ENCODE measurements at regions not wholly inside any gene's neighbourhood (a gene's known extent, or its start where the extent isn't known, plus 50 kb on each side); places are given as distances from the start of the nearest gene placed in this dataset.
"Not testable (repeated sequence)": the region's sequence is repeated elsewhere in the genome, so short reads cannot be mapped to it uniquely, and the experiment has no call there.

DNA sequence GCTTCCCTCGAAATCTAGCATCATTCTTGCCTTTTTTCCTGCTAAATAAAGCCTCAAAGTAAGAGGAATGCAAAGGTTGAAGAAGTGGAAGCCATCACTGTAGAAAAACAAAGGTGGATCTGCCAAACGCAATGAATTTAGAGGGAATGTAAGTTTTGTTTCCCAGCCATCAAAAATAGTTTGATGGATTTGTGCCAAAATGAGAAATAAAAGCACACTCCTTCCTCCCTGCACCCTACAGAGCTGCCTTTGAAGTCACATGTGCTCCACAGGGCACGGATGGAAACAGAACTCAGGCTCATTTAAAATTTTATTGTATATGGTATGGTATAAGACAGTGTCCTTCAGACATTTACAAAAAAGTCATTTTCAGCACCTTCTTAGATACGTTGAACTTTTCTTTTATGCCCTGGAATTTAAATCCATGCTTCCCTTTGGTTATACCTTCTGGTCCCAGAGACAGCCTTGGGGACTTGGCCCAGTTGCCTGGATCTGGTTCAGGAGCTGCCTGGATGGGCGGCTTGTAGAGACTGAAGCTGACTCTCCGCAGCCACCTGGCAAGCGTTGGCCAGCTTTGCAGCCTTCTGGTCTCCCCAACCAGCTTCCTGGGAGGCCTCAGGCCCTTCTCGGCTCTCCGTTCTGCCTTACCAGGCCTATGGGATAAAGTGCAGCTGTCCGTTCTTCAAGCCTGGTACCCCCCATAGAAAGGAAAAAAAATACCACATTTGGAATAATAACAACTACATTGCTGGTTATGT is 228.5 kb upstream of the NEBL start:
- DNase-seq = no peak

GRCh38 chr10:21122907-21123306 is 225.8 kb upstream of the NEBL start:
- no peak for DNase-seq

- not testable (repeated sequence) for DNase-seq
These were observed 224.7 kb upstream of the NEBL start for GRCh38 chr10:21121822-21122221.

DNA sequence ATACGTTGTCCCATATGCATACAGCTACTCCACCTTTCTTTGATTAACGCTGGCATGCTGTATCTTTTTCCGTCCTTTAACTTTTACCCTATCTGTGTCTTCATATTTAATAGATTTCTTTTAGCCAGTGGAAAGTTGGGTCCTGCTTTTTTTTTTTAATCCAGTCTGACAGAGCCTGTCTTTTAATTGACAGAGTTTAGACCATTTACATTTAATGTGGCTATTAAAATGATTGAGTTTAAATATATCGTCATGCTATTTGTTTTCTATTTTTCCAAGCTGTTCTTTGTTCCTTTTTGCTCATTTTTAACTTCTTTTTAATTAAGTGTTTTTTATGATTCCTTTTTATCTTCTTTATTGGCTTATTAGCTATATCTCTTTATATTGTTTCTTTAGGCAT is 217.6 kb upstream of the NEBL start:
- DNase-seq = no peak

DNA sequence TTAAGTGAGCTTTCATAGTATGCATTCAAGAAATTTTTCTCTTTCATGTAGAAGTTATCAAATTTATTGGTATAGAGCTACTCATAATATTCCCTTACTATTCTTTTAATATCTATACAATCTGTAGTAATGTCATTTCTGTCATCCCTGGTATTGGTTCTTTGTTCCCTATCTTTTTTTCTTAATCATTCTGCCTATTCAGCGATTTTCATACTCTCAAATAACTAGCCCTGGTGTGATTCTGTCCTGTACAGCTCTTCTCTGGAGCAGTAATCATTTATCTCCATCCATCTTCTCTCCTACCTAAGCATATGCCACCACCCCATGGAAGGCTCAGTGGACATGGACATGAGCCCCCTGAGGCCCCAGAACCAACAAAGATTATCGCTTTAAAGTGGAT is 213.2 kb upstream of the NEBL start:
- no peak for DNase-seq

DNA sequence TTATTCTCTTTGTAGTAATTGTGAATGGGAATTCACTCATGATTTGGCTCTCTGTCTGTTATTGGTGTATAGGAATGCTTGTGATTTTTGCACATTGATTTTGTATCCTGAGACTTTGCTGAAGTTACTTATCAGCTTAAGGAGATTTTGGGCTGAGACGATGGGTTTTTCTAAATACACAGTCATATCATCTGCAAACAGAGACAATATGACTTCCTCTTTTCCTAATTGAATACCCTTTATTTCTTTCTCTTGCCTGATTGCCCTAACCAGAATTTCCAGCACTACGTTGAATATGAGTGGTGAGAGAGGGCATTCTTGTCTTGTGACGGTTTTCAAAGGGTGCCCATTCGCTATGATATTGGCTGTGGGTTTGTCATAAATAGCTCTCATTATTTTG is 209.8 kb upstream of the NEBL start:
- DNase-seq = not testable (repeated sequence)

DNA sequence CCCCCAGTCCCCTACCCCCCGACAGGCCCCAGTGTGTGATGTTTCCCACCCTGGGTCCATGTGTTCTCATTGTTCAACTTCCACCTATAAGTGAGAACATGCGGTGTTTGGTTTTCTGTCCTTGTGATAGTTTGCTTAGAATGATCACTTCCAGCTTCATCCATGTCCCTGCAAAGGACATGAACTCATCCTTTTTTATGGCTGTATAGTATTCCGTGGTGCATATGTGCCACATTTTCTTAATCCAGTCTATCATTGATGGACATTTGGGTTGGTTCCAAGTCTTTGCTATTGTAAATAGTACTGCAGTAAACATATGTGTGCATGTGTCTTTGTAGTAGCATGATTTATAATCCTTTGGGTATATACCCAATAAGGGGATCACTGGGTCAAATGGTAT is 208.2 kb upstream of the NEBL start:
- not testable (repeated sequence) for DNase-seq

DNA sequence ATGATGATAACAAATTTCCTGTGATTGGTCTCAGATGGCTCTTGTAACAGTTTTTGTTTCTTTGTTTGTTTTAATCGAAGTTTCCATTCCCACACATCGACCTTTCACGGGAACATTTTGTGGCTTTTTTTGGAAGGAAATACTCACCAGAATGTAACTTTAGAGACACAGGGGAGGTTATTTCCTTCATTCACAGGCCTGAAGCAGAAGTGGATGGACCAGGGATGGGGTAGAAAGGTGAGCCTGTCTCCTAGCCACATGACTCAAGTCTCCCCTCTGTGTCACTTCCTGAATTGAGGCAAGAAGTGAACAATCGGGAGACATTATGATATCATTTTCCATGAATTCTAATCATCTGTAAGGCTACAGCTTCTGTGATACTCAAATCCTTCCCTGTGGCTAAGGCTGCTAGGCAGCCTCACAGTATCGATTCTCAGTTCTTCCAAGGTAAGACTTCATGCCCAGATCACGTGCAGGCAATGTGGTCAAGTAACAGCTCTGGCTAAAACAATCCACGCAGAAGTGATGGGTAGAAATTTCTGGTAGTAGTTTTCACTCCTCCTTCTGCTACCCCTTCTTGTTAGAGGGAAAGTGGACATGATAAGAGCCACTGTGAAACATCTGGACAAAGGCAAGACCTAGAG is 203.9 kb upstream of the NEBL start:
- DNase-seq = no peak

DNA sequence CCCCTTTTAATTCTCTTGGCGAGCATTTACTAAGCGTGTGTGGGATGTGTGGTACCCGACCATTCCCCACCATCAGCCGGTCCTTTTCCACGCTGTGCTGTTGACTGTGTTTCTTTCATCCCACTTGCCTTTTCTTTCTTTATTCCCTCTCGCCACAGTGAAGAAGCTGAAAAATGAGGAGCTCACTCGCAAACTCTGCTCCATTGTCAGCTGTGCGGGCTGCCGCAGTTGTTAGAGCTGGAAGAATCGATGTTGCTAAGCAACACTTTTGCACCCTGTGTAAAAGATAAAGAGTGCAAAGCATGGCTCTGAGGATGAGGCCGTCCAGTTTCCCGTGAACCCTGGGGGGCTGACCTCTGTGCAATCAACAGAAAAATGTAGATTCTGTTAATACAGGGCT is 203.1 kb upstream of the NEBL start:
- DNase-seq = no peak

- DNase-seq = no peak
These were observed 202.4 kb upstream of the NEBL start for GRCh38 chr10:21099291-21100062.

DNA sequence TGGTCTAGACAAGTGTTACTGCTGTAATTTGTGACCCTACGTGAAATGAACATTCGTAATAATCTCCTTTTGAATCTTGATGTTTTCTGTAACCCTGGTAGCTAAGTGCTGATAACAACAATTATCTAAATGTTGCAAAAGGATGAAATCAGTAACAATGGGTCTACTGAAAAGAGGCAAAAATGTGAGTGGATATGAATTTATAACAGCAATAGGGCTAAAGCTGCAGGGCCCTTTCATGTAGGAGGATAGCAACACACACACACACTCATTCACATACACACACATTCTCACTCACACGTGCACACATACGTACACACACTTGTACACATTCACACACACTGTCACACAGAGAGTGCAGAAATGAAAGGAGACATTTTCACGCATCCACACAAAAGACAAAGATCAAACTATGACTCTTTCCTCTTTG is 200.8 kb upstream of the NEBL start:
- no peak for DNase-seq

DNA sequence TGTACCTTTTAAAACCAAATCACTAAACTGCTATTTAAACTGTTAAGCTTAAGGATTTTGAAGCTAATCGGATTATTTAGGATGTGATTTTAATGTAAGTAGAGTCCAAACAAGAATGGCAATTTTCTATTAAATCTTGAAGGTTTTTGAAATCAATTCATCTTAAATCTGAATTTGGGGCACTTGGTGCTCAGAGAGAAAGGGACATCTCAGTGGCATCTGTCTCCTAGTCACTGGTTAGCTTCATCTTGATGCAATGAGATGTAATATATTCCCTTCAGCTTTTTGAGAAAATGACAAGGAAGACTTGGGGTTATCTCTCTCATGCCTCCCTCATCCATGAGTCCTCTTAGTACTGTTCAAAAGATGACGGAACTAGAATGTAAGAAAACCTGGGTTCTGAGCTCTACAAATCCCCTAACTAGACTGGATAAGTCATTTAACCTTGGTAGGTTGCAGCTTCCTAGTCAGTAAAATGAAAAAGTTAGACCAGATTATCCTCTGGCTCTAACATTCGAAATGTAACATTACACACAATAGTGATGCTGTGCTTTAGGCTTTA is 198.5 kb upstream of the NEBL start:
- no peak for DNase-seq

- DNase-seq = no peak
These were observed 198.0 kb upstream of the NEBL start for GRCh38 chr10:21095073-21095472.

DNA sequence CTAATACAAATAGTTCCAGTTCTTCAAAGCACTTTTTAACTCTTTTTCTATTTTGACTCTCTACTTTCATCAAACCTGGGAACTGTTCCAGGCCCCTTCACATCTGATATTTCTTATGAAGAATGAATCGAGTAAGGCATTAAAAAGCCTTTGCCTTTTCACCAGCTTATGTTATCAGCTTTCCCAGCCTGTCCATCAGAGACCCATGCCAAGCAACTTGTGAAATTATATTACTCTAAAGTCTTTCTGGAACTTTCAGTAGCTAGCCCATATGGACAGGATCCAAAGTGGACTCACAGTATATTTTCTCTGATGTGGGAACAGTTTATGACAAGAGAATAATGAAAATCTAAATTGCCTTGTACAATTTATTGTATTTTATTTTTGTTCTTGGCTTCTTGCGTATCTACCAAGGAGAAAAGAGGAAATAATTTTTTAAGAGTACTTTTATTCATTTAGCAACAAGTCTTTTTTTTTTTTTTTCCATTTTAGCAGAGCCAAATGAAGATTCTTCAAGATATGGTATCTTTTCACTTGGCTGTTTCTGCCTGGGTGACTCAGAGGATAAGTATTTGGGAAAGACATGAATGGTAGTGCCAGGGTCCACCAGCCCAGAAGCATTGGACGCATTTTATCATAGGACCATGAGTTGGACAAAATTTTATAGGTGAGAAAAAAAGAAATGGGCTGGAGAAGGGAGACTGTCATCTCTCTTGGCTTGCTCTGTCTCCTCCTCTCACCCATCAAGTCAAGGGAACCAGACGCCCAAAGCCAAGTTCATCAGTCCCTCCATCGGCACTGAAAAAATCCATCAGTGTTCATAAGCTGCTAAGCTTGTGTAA is 195.8 kb upstream of the NEBL start:
- DNase-seq = no peak

DNA sequence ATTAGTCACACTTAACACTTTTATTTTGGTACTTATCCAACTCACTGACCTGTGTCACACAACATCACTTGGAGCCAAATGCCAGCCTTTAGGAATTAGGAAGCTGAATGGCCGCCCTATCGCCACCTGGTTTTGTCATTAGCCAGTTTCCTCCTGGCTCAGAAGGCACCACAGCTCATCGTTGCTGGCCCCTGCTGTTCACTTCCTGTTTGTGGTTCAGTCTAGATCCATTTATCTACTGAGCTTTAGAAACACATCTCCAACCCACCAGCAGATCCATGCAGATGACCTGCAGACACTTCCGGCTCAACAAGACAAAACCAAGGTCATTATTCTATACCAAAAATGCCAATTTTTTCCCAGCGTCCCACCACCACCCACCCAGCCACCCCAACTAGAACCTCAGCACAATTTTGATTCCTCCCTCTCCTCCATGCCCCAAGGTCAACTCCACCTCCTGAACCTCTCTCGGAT is 193.5 kb upstream of the NEBL start:
- no peak for DNase-seq

DNA sequence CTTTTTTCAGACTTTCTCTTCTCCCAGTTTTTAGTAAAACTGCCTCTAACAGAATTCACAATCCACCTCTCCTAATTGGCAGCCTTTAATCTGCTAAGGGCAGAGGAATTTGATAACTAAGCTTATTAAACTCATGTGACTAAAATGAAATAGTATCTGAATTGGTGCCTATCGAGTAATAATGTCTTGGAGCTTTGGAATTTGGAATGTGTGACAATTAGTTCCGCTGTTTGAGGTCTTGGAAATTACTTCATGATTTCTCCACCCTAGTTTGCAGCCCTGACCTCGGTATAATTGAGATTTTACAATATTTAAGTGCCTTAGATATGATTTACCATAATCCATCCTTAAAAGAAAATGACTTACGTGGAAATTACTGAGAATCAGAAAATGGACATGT is 190.4 kb upstream of the NEBL start:
- DNase-seq = no peak

DNA sequence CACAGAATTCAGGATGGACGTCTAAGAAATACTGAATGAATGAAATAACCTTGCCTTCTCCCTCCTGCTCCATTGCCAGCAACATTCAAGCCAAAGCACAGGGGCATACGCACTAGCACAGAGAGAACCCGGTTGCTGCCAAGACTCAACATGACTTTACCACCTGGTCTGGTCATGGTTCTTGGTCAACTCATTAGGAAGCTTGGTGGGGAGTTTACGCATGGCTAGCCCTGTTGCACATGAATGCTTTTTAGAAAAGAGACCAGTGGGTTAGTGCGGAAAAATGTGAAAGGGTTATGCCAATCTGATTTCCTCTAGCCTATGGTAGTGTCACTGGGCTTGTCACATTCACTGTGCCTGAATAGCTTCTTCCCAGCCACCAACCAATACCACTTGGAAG is 187.6 kb upstream of the NEBL start:
- no peak for DNase-seq

DNA sequence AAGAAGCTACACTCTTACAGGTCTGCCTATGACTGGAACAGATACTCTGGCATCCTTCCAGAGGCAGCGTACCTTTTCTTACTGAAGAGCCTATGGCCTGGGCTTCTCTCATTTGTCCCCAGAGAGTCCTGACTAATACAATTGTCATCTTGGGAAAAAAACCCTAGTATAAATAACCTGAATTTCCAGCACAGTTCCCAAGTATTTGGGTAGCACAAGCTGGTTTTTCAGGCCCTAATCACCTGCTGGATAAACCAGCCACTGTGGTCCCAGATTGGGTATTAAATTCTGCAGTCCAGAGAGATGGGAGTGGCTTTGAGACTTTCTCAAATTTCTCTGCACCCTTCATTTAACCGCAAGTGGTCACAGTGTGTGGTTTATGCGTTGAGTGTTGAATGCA is 186.8 kb upstream of the NEBL start:
- no peak for DNase-seq

GRCh38 chr10:21082206-21082605 is 185.1 kb upstream of the NEBL start:
- DNase-seq = no peak

DNA sequence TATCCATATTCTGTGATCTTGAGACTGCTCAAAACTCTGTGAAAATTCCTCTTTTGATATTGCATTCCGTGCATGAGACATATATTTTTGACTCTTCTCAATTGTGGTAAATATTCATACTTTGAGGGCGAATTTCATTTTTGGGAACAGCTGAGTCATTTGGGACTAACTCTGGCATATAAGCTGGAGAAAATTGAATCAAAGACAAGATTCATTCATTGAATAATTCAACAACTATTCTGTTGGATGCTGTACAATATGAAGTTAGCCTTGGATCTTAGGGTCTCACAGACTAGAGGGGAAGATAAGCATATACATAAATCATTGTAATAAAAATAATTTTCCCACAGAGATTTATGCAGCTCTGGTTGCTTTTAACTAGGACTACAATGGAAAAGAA is 183.2 kb upstream of the NEBL start:
- no peak for DNase-seq

GRCh38 chr10:21079330-21079658 is 182.2 kb upstream of the NEBL start:
- no peak for DNase-seq

GRCh38 chr10:21078410-21079329 is 181.6 kb upstream of the NEBL start:
- no peak for DNase-seq
